GM13976 (cell line): ENCODE measurements at regions not wholly inside any gene's neighbourhood (a gene's known extent, or its start where the extent isn't known, plus 50 kb on each side); places are given as distances from the start of the nearest gene placed in this dataset.

Experiments
- DNase-seq: peaks from one replicate; pipeline ENCODE4 v3.0.0; 2012; ENCODE audit warnings: low spot score
- in situ Hi-C: fragments of 300-500 bp; cut with MboI; formaldehyde crosslinking; loops from one replicate; pipeline ENCODE4 v1.12.0; 2022; ENCODE audit warnings: low sequenced_read_pairs, mixed read lengths, inconsistent platforms; ENCODE audit not compliant: unreplicated experiment
- TF ChIP-seq, protein P1 (sequence below): IDR thresholded peaks from 2 replicates; pipeline ENCODE4 v1.5.1; 2012; ENCODE audit warnings: borderline replicate concordance, mild to moderate bottlenecking; ENCODE audit not compliant: insufficient read depth; ENCODE audit errors: extremely low read depth, missing control alignments, control extremely low read depth

DNA sequence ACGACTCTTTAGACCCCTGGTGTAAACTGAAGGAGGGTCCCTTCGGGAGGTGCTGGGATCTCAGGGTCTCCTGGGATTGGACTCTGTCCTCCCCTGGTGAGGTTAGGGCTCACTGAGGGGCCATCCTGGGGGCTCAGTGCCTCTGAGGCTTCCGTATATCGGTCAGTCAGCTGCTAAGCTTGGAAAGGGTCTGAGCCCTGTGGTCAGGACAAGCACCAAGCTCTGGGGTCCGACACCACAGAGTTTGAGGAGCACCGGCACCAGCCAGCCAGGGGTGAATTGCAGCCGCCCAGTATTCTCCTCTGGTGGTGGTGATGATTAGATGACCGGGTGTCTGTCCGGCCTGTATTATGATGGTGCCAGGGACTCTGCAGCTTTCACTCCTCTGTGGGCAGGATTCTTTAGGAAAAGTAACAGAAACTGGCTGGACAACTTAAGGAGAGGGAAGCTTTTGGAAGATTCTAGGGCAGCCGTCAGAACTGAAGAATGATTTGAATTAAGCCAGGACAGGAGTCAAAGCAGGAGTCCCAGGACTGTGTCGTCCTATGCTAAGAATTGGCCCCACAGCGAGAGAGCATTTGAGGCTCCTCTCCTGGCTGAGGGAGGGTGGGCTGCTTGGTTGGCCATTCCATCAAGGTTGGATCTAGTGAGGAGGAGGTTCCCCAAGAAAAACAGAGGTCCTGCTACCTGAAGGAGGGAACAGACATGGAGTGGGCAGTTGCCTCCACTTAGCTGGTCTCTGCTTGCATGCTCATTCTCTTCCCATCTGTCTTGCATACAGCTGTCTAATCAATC is 158.6 kb upstream of the HS6ST1 start:
- DNase-seq = no peak
- TF ChIP-seq, protein P1, sequence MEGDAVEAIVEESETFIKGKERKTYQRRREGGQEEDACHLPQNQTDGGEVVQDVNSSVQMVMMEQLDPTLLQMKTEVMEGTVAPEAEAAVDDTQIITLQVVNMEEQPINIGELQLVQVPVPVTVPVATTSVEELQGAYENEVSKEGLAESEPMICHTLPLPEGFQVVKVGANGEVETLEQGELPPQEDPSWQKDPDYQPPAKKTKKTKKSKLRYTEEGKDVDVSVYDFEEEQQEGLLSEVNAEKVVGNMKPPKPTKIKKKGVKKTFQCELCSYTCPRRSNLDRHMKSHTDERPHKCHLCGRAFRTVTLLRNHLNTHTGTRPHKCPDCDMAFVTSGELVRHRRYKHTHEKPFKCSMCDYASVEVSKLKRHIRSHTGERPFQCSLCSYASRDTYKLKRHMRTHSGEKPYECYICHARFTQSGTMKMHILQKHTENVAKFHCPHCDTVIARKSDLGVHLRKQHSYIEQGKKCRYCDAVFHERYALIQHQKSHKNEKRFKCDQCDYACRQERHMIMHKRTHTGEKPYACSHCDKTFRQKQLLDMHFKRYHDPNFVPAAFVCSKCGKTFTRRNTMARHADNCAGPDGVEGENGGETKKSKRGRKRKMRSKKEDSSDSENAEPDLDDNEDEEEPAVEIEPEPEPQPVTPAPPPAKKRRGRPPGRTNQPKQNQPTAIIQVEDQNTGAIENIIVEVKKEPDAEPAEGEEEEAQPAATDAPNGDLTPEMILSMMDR = no peak
- in situ Hi-C loops = no loop called here

DNA sequence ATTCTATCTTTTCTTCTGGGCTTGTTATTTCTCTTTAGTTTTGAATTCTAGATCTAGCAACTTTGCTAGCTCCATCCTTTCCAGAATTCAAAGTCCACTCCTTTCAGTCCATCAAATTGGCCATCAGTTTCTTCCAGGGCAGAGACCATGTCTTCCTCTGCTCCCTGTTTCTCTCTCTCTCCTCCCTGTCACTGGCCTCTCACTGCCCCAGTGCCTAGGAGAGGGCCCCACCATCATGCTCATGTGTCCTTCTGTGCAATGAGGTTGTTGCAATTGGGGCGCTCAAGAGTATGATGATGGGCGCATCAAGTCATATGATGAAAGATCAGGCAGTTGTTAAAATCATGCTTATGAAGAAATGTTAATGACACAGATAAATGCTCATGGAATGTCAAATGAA is 159.2 kb upstream of the HS6ST1 start:
- no peak for DNase-seq
- in situ Hi-C loops = no loop called here
- TF ChIP-seq, protein P1 = no peak

DNA sequence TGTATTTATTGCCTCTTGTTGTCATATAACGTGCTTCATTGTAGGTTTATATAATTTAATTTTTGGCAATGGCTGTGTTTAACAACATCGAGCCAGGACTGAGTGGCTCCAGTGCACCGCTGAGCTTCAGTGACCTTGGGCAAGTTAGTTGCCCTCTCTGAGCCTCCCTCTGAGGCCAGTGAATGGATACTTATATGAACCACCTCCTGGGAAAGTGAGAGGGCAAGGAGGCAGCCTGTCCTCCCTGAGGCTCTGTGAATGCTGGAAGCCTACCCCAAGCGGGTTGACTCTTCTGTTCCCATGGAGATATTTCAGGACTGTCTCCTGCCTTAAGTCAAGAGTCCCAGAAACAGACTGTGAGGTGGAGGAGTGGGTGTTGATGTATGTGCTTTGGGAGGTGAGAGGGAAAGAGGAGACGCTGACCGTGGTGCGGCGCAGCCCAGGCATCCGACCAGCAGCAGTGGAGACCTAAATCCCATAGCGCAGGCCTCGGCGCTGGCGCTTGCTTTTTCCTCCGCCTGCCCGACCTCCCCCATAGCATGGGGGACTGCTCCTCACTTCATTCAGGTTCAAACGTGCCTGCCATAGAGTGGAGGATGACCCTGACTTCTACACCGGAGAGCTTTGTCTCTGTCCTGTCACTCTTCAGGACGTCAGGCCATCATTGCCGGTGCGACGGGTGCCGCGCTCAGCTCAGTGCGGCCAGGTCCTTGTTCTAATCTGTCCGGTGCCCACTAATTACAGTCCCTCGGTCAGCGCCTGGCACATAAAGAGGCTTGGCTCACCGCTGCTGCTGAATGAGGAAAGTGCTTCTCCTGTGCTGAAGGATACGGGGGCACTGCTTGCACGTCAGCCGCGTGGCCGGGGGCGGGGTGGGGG is 167.3 kb upstream of the HS6ST1 start:
- no peak for DNase-seq
- TF ChIP-seq, protein P1 = no peak
- in situ Hi-C loops = no loop called here

DNA sequence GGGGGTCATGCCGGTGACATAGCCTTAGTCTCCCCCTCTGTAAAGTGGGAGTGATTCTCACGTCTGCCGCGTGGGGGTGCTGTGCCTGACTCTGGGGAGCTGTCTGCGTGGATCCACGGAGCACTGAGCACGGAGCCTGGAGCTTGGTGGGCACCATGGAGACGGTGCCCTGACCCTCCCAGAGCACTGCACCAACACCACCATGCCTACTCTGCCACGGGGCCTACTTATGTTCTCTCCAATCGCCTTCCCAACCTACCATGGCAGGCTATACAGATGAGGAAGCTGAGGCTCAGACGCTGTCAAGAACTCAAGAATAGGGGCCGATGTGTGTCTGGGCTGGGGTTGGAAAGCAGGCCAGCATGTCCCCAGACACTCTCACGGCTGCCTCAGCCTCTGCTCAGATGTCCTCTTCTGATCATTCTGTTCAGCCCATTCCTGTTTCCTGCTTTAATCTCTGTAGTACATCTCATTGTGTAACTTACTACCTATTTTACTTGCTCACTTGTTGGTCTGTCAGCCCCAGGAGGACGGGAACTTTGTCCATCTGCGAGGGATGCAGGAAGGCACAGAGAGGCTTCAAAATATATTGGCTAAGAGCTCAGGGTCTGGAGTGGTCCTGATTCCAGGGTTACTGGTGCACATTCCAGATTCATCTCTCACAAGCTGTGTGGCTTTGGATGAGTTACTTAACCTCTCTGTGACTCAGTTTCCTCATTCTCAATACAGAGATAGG is 168.1 kb upstream of the HS6ST1 start:
- TF ChIP-seq, protein P1 = no peak
- in situ Hi-C loops = no loop called here
- DNase-seq = no peak

DNA sequence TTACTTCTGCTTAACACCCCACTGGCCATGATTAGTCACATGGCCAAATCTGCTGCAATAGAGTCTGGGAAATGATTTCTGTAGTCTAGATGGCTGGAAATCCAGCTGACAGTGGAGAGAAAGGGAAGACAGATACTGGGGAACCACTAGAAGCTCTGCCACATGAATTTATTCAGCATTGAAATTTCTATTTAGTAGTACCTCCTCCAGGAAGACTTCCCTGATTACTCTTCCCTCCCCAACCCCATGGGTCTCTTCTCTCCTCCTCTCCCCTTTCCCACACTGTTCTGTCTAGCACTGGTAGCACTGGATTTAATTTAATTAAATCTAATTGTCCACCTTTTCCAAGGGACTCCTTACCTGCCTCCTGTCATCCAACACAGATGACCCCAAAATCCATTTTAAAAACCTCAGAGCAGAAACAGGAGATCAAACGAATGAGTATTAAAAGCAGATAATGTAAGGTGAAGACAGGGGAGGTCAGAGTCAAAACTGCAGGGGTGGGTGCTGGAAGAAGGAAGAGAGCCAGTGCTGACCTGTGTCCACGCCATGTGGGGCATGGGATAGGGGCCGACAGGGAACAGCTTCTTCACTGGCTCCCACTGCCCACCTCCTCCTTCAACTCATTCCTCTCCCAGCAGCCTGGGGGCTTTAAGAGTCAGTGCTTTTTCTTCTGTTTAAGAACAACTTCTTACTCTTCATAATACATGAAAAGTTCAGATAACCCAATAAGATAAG is 169.2 kb upstream of the HS6ST1 start:
- TF ChIP-seq, protein P1 = no peak
- no peak for DNase-seq
- in situ Hi-C loops = no loop called here

DNA sequence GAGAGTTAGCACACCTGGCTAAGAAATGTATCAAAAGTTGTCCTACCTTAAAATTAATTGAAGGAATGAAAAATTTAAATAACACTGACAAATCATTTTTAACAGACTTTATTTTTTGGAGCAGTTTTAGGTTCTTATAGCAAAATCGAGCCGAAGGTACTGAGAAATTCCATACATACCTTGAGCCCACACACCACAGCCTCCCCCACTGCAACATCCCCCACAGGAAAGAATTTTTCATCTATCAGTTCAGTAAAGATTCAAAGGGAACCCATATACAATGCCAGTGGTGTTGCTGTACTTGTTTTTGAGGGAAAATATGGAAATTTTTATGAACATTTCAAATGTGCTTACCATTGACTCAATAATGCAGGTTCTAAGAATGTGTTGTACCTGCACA is 169.8 kb upstream of the HS6ST1 start:
- in situ Hi-C loops = no loop called here
- DNase-seq = no peak
- TF ChIP-seq, protein P1 = no peak
